Endothelial cell of umbilical vein (primary cell): ENCODE measurements at regions not wholly inside any gene's neighbourhood (a gene's known extent, or its start where the extent isn't known, plus 50 kb on each side); places are given as distances from the start of the nearest gene placed in this dataset.

ENCODE experiments used
- CTCF ChIP-seq, 2 donors: IDR thresholded peaks; 1 replicate in 1 of 2; 2 replicates in 1 of 2; pipeline ENCODE4 v1.5.1; 2011; ENCODE audit warnings: low read length in 2 of 2, mild to moderate bottlenecking in 2 of 2, moderate library complexity in 2 of 2, control low read depth in 1 of 2, inconsistent platforms in 1 of 2, low read depth in 1 of 2; ENCODE audit not compliant: insufficient read depth in 1 of 2; ENCODE audit errors: extremely low read depth in 1 of 2
- POLR2A ChIP-seq: IDR thresholded peaks from 2 replicates; pipeline ENCODE4 v1.6.1; 2012; ENCODE audit warnings: low read depth, mild to moderate bottlenecking, control low read depth, low read length
- POLR2AphosphoS5 ChIP-seq: IDR thresholded peaks from 2 replicates; pipeline ENCODE4 v1.6.1; 2012; ENCODE audit warnings: low read depth, mild to moderate bottlenecking, control low read depth, low read length, moderate library complexity; ENCODE audit not compliant: insufficient read depth

GRCh38 chr7:26608402-26608801 lies 256.0 kb downstream of the SKAP2 start:
- no peak for TF ChIP-seq CTCF (IDR thresholded peaks at IDR 0.05; ENCODE audit: extremely low read depth in 1 of 2, insufficient read depth in 1 of 2, low read depth in 1 of 2, low read length in 2 of 2)
- TF ChIP-seq POLR2AphosphoS5 = no peak
- TF ChIP-seq POLR2A = no peak
